ENCODE measurements at regions not wholly inside any gene's neighbourhood (a gene's known extent, or its start where the extent isn't known, plus 50 kb on each side); places are given as distances from the start of the nearest gene placed in this dataset.

DNA sequence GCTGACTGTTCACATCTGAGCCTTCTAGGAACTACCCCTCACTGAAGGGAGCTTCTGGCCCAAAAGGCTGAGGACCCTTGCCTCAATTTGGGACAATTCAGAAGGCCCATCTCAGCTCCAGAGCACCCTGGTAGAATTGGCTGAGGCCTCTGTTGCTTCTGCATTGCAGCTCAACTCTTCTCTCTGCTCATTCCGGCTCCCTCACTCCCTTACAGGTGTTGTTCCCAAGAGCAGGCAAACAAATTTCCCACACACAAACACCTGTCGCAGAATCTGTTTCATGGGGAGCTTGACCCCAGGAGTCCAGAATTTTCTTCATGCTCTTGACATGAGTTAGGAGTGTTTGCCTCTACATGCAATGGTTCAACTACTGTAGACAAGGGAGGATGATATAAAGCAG is 78.7 kb downstream of the CRYGS start:
- TF ChIP-seq, protein P1, sequence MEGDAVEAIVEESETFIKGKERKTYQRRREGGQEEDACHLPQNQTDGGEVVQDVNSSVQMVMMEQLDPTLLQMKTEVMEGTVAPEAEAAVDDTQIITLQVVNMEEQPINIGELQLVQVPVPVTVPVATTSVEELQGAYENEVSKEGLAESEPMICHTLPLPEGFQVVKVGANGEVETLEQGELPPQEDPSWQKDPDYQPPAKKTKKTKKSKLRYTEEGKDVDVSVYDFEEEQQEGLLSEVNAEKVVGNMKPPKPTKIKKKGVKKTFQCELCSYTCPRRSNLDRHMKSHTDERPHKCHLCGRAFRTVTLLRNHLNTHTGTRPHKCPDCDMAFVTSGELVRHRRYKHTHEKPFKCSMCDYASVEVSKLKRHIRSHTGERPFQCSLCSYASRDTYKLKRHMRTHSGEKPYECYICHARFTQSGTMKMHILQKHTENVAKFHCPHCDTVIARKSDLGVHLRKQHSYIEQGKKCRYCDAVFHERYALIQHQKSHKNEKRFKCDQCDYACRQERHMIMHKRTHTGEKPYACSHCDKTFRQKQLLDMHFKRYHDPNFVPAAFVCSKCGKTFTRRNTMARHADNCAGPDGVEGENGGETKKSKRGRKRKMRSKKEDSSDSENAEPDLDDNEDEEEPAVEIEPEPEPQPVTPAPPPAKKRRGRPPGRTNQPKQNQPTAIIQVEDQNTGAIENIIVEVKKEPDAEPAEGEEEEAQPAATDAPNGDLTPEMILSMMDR (IDR thresholded peaks at IDR 0.05; ENCODE audit: low read depth, low read length) = no peak
- no peak for DNase-seq (ENCODE audit: extremely low read depth, low read depth)

DNA sequence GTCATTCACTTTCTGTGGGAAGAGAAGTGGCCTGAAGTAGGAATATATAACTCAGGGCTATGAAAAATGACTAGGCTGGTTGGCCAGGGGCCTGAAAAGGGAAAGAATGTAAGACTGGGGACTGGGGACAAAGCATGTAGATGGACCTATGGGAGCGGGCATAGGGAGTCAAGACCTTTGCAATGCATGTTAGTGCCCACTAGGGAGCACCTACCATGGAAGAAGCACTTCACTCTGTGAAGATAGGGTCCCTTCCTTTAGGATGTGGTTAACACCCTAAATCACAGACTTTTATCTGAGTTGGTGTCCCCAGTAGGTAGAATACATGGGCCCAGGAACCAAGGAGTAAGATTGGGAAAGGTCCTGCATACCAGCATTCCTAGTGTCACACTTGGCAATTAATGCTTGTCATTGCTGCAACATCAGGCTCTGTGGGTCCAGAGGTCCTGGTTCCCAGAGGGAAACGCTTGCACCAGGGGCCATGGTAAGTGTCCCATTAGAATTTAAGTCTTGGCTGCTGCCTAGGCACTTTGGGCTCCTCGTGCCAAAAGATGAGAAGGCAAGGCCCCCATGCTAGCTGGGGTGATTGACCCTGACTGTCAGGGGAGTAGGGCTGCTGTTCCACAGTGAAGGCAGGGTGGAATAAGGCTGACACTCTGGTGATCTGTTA is 79.6 kb downstream of the CRYGS start:
- DNase-seq (ENCODE audit: extremely low read depth, low read depth) = no peak
- TF ChIP-seq, protein P1 (IDR thresholded peaks at IDR 0.05; ENCODE audit: low read depth, low read length) = no peak

DNA sequence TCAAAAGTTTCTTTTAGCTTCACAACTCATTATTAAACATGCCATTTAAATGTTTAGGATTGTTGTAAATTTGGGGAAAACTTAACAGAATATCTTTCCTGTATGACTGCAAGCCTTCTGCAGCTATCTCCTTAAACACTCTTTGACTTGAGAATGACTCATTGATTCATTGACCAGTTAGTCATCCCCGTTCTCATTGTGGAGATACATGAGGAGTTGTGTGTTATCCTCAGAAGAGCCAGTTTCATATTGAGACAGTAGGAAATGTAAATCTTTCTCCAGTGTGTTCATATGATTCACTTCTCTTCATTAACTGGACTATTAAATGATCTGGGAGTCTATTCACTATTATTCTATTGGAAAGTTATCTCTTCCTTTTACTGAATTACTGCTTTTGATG is 83.0 kb downstream of the CRYGS start:
- TF ChIP-seq, protein P1 (IDR thresholded peaks at IDR 0.05; ENCODE audit: low read depth, low read length) = no peak
- no peak for DNase-seq (ENCODE audit: extremely low read depth, low read depth)

DNA sequence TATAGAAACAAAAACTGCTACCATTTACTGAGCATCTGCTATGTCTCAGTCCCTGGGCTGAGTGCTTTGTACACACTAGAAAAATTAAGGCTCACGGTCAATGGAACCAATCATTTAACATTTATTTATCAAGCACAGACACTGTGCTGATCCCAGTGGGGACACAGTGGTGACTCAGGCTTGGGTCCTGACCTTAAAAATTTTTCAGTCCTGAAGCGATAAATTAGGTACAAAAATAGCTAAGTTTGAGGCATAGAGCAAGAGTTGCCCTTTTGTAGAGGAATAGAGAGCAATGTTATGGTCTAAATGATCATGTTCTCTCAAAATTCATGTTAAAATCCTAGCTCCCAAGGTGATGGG is 85.1 kb downstream of the CRYGS start:
- TF ChIP-seq, protein P1 (IDR thresholded peaks at IDR 0.05; ENCODE audit: low read depth, low read length) = no peak
- DNase-seq (ENCODE audit: extremely low read depth, low read depth) = no peak

DNA sequence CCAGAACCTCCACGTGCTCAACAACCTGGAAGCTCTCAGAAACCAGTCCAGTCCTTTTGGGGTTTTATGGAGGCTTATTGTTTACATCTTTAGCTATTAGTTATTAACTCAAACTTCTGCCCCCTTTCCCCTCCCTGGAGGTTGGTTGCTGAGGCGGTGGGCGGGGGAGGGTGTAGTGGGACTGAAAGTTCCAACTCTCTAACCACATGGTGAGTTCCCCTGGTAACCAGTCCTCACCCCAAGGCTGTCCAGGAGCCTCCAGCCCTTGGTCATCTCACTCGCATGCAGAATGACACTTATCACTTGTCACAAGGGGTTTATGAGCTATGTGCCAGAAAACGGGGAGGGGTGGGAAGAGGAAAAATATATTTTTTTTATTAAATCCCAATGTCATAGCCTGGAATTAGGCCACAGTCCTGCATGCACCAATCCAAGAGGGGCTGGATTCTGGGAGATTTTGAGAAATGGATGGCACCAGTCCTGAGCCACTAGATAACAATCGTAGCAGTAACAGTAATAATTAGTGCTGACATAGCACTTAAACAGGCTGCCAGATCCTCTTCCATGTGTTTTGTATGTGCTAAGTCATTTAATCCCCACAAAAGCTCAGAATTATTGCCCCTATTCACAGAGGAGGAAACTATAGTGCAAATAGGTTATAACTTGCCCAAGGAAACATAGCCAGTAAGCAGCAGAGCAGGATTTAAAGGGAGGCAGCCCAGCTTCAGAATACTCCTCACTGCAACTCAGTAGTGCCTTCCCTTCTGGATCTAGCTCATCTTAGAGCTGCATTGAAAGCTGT is 85.7 kb downstream of the CRYGS start:
- DNase-seq (ENCODE audit: extremely low read depth, low read depth) = no peak
- TF ChIP-seq, protein P1 (IDR thresholded peaks at IDR 0.05; ENCODE audit: low read depth, low read length) = no peak

DNA sequence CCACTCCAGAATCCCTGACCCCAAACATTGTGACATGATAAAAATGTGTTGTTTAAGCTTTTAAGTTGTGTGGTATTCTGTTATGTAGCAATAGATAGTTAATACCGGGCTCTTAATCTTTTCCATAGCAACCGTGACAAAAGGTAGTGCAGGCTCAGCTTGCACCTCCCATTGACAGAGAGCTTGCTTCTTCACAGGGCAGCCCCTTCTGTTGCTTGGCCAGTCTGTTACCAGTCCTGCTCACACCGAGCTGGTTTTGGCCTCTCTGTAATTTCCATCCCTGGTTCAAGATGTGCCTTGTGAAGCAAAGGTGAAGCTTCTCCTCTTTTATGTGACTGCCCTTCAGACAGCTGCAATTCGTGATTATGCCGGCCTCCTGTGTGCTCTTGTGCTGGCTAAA is 86.9 kb downstream of the CRYGS start:
- TF ChIP-seq, protein P1 (IDR thresholded peaks at IDR 0.05; ENCODE audit: low read depth, low read length) = no peak
- DNase-seq (ENCODE audit: extremely low read depth, low read depth) = no peak

DNA sequence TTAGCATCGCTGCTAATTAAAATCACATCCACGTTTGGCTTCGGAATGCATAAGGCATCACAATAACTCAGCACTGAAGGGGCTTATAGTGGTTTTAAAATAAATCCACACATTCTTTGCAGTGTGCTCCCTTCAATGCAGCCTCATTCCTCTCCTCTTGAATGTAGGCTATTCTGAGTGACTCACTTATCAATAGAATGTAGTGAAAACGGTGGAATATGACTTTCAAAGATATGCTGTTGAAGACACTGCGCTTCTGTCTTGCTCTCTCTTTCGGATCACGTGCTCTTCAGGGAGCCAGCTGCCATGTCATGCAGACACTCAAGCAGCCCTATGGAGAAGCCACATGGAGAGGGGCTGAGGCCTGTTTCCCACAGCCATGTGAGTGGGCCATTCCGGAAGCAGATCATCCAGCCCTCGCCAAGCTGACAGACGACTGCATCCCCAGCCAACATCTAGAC is 87.4 kb downstream of the CRYGS start:
- DNase-seq (ENCODE audit: extremely low read depth, low read depth) = no peak
- TF ChIP-seq, protein P1 (IDR thresholded peaks at IDR 0.05; ENCODE audit: low read depth, low read length) = no peak

Measured in AG09319 (cell line).